Upper lobe of left lung (tissue), 4 donors: ENCODE measurements at regions not wholly inside any gene's neighbourhood (a gene's known extent, or its start where the extent isn't known, plus 50 kb on each side); places are given as distances from the start of the nearest gene placed in this dataset.

Source experiments
- EP300 ChIP-seq, 4 donors: sonication (generic); formaldehyde crosslinking; IDR thresholded peaks; one replicate each; pipeline ENCODE4 v1.5.1; 2017; ENCODE audit warnings: antibody characterized with exemption in 4 of 4, control low read depth in 2 of 4
- POLR2AphosphoS5 ChIP-seq, 2 donors: sonication (generic); formaldehyde crosslinking; IDR thresholded peaks; one replicate each; pipeline ENCODE4 v1.5.1; 2017; ENCODE audit warnings: antibody characterized with exemption in 2 of 2
- TF ChIP-seq, protein P1 (sequence below), 6 experiments: fragments of 450-650 bp in 4 of 6; fragments of 200-600 bp in 2 of 6; sonication (generic) in 2 of 6; IDR thresholded peaks; one replicate each; pipeline ENCODE4 v1.5.1; 2016 to 2019; ENCODE audit warnings: antibody characterized with exemption in 6 of 6

GRCh38 chr6:6972456-6972855 is 135.3 kb upstream of the RREB1 start:
- TF ChIP-seq, protein P1, sequence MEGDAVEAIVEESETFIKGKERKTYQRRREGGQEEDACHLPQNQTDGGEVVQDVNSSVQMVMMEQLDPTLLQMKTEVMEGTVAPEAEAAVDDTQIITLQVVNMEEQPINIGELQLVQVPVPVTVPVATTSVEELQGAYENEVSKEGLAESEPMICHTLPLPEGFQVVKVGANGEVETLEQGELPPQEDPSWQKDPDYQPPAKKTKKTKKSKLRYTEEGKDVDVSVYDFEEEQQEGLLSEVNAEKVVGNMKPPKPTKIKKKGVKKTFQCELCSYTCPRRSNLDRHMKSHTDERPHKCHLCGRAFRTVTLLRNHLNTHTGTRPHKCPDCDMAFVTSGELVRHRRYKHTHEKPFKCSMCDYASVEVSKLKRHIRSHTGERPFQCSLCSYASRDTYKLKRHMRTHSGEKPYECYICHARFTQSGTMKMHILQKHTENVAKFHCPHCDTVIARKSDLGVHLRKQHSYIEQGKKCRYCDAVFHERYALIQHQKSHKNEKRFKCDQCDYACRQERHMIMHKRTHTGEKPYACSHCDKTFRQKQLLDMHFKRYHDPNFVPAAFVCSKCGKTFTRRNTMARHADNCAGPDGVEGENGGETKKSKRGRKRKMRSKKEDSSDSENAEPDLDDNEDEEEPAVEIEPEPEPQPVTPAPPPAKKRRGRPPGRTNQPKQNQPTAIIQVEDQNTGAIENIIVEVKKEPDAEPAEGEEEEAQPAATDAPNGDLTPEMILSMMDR (IDR thresholded peaks at IDR 0.05) = no peak
- TF ChIP-seq EP300 (IDR thresholded peaks at IDR 0.05) = no peak
- no peak for TF ChIP-seq POLR2AphosphoS5 (IDR thresholded peaks at IDR 0.05)
